ENCODE measurements at regions not wholly inside any gene's neighbourhood (a gene's known extent, or its start where the extent isn't known, plus 50 kb on each side); places are given as distances from the start of the nearest gene placed in this dataset.

- Histone ChIP-seq H3K36me3 (ENCODE audit: control insufficient read depth, insufficient read depth, low read length) (no peaks in the 10 kb centered on the region), H2AFZ (no peak overlapping the region), H3K27me3 (ENCODE audit: control insufficient read depth, insufficient read depth, low read length) (no peaks in the 10 kb centered on the region), H3K79me2 (no peaks in the 10 kb centered on the region), H3K4me3 (ENCODE audit: low read depth, low read length) (no peak overlapping the region), H3K9me3 (ENCODE audit: control insufficient read depth, low read length) (no peaks in the 10 kb centered on the region), H3K4me2 (ENCODE audit: low read length) (no peak overlapping the region), H3K9ac (no peak overlapping the region), H3K4me1 (no peaks in the 10 kb centered on the region), H3K27ac (no peak overlapping the region)
- TF ChIP-seq CTCF (IDR thresholded peaks at IDR 0.05), result no peak
These were observed 120.4 kb upstream of the IL1RAPL2 start for GRCh38 chrX:104445591-104445990.

GRCh38 chrX:104435249-104435648, 130.8 kb upstream of the IL1RAPL2 start:
- H3K36me3 ChIP-seq (ENCODE audit: control insufficient read depth, insufficient read depth, low read length), result no peaks in the 10 kb centered on the region
- H3K9me3 ChIP-seq (ENCODE audit: control insufficient read depth, low read length), result no peaks in the 10 kb centered on the region
- no peak overlapping the region for H3K4me2 ChIP-seq (ENCODE audit: low read length)
- H3K27me3 ChIP-seq (ENCODE audit: control insufficient read depth, insufficient read depth, low read length), result no peaks in the 10 kb centered on the region
- no peaks in the 10 kb centered on the region for H3K79me2 ChIP-seq
- H3K27ac ChIP-seq, result no peak overlapping the region
- H2AFZ ChIP-seq, result no peak overlapping the region
- no peak for TF ChIP-seq CTCF (IDR thresholded peaks at IDR 0.05)
- no peak overlapping the region for H3K4me3 ChIP-seq (ENCODE audit: low read depth, low read length)
- H3K4me1 ChIP-seq, result no peaks in the 10 kb centered on the region
- no peak overlapping the region for H3K9ac ChIP-seq

- no peaks in the 10 kb centered on the region for H3K36me3 ChIP-seq (ENCODE audit: control insufficient read depth, insufficient read depth, low read length)
- no peaks in the 10 kb centered on the region for H3K9me3 ChIP-seq (ENCODE audit: control insufficient read depth, low read length)
- no peaks in the 10 kb centered on the region for H3K4me1 ChIP-seq
- H3K4me3 ChIP-seq (ENCODE audit: low read depth, low read length), result no peak overlapping the region
- H3K4me2 ChIP-seq (ENCODE audit: low read length), result no peak overlapping the region
- no peak for TF ChIP-seq CTCF (IDR thresholded peaks at IDR 0.05)
- no peak overlapping the region for H3K9ac ChIP-seq
- H3K79me2 ChIP-seq, result no peaks in the 10 kb centered on the region
- H2AFZ ChIP-seq, result no peak overlapping the region
- no peak overlapping the region for H3K27ac ChIP-seq
- H3K27me3 ChIP-seq (ENCODE audit: control insufficient read depth, insufficient read depth, low read length), result no peaks in the 10 kb centered on the region
These were observed 133.7 kb upstream of the IL1RAPL2 start for GRCh38 chrX:104432321-104432720.

- no peak overlapping the region for H2AFZ ChIP-seq
- no peak overlapping the region for H3K4me3 ChIP-seq (ENCODE audit: low read depth, low read length)
- H3K27ac ChIP-seq, result no peak overlapping the region
- H3K79me2 ChIP-seq, result no peaks in the 10 kb centered on the region
- TF ChIP-seq CTCF (IDR thresholded peaks at IDR 0.05), result no peak
- H3K9ac ChIP-seq, result no peak overlapping the region
- no peaks in the 10 kb centered on the region for H3K9me3 ChIP-seq (ENCODE audit: control insufficient read depth, low read length)
- H3K27me3 ChIP-seq (ENCODE audit: control insufficient read depth, insufficient read depth, low read length), result no peaks in the 10 kb centered on the region
- no peaks in the 10 kb centered on the region for H3K4me1 ChIP-seq
- no peaks in the 10 kb centered on the region for H3K36me3 ChIP-seq (ENCODE audit: control insufficient read depth, insufficient read depth, low read length)
- H3K4me2 ChIP-seq (ENCODE audit: low read length), result no peak overlapping the region
These were observed 135.3 kb upstream of the IL1RAPL2 start for GRCh38 chrX:104430742-104431119.

GRCh38 chrX:104430072-104430741, 135.8 kb upstream of the IL1RAPL2 start:
- H3K79me2 ChIP-seq, result no peaks in the 10 kb centered on the region
- no peak overlapping the region for H3K27ac ChIP-seq
- H3K9me3 ChIP-seq (ENCODE audit: control insufficient read depth, low read length), result no peaks in the 10 kb centered on the region
- H3K27me3 ChIP-seq (ENCODE audit: control insufficient read depth, insufficient read depth, low read length), result no peaks in the 10 kb centered on the region
- H3K4me3 ChIP-seq (ENCODE audit: low read depth, low read length), result no peak overlapping the region
- H3K9ac ChIP-seq, result no peak overlapping the region
- no peaks in the 10 kb centered on the region for H3K4me1 ChIP-seq
- H3K4me2 ChIP-seq (ENCODE audit: low read length), result no peak overlapping the region
- TF ChIP-seq CTCF (IDR thresholded peaks at IDR 0.05), result no peak
- no peak overlapping the region for H2AFZ ChIP-seq
- H3K36me3 ChIP-seq (ENCODE audit: control insufficient read depth, insufficient read depth, low read length), result no peaks in the 10 kb centered on the region

Measured in parathyroid adenoma (tissue), 2 donors.